PFSK-1 (cell line): ENCODE measurements at regions not wholly inside any gene's neighbourhood (a gene's known extent, or its start where the extent isn't known, plus 50 kb on each side); places are given as distances from the start of the nearest gene placed in this dataset.

Experiments used
- FOXP2 ChIP-seq: optimal IDR thresholded peaks from 2 replicates; pipeline ENCODE3; 2011; ENCODE audit warnings: borderline replicate concordance, control low read depth, inconsistent platforms; ENCODE audit not compliant: insufficient read depth; ENCODE audit errors: extremely low read length, extremely low read depth
- POLR2AphosphoS5 ChIP-seq: IDR thresholded peaks from 2 replicates; pipeline ENCODE4 v1.6.1; 2012; ENCODE audit warnings: low read depth, mild to moderate bottlenecking, control low read depth, low read length, moderate library complexity
- SIN3A ChIP-seq: IDR thresholded peaks from 2 replicates; pipeline ENCODE4 v1.6.1; 2012; ENCODE audit warnings: mild to moderate bottlenecking, low read length, moderate library complexity, borderline replicate concordance; ENCODE audit not compliant: insufficient read depth
- TAF1 ChIP-seq: IDR thresholded peaks from 2 replicates; pipeline ENCODE4 v1.6.1; 2012; ENCODE audit warnings: low read length, control low read depth, borderline replicate concordance; ENCODE audit not compliant: insufficient read depth
- TF ChIP-seq, protein P1 (sequence below), 2 experiments: IDR thresholded peaks; 2 replicates each; pipeline versions ENCODE4 v1.6.1 to v1.8.0; 2011 to 2012; ENCODE audit warnings: low read depth in 2 of 2, low read length in 2 of 2, control low read depth in 1 of 2, inconsistent platforms in 1 of 2, mild to moderate bottlenecking in 1 of 2, moderate library complexity in 1 of 2; ENCODE audit not compliant: insufficient read depth in 1 of 2

GRCh38 chr6:41471064-41471895 is 74.9 kb upstream of the FOXP4 start:
- TF ChIP-seq, protein P1, sequence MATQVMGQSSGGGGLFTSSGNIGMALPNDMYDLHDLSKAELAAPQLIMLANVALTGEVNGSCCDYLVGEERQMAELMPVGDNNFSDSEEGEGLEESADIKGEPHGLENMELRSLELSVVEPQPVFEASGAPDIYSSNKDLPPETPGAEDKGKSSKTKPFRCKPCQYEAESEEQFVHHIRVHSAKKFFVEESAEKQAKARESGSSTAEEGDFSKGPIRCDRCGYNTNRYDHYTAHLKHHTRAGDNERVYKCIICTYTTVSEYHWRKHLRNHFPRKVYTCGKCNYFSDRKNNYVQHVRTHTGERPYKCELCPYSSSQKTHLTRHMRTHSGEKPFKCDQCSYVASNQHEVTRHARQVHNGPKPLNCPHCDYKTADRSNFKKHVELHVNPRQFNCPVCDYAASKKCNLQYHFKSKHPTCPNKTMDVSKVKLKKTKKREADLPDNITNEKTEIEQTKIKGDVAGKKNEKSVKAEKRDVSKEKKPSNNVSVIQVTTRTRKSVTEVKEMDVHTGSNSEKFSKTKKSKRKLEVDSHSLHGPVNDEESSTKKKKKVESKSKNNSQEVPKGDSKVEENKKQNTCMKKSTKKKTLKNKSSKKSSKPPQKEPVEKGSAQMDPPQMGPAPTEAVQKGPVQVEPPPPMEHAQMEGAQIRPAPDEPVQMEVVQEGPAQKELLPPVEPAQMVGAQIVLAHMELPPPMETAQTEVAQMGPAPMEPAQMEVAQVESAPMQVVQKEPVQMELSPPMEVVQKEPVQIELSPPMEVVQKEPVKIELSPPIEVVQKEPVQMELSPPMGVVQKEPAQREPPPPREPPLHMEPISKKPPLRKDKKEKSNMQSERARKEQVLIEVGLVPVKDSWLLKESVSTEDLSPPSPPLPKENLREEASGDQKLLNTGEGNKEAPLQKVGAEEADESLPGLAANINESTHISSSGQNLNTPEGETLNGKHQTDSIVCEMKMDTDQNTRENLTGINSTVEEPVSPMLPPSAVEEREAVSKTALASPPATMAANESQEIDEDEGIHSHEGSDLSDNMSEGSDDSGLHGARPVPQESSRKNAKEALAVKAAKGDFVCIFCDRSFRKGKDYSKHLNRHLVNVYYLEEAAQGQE (IDR thresholded peaks at IDR 0.05; ENCODE audit: insufficient read depth in 1 of 2, low read depth in 2 of 2, low read length in 2 of 2): no peak
- TF ChIP-seq TAF1 (no peak), FOXP2 (no peak), SIN3A (no peak), POLR2AphosphoS5 (no peak)

DNA sequence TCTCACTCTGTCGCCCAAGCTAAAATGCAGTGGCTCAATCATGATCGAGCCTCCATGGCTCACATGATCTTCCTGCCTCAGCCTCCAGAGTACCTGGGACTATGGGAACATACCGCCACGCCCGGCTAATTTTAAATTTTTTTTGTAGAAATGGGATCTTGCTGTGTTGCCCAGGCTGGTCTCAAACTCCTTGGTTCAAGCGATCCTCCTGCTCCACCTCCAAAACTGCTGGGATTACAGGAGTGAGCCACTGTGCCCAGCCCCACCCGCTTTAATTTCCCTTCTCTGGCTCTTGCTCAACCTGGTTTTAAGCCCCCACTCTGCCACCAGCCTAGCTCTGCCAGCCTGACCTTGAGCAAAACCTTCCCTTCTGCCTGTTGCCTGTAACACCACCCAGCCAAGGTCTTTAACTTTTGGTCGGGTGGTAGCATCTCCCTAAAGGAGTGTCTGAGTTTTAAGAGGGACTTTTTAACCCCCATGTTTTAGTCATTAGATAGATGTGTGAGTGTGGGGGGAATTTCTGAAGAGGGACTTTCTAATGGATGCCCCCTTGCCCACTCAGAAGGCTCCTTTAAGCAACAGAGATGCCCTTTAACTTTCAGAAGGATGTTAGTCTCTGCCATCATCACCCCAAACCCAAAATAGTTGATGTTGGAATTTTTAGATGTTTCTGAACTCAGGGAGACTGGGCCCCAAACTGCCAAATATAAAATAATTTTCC is 71.8 kb upstream of the FOXP4 start:
- TF ChIP-seq, protein P1 (IDR thresholded peaks at IDR 0.05; ENCODE audit: insufficient read depth in 1 of 2, low read depth in 2 of 2, low read length in 2 of 2): no peak
- TF ChIP-seq SIN3A (no peak), FOXP2 (no peak)

GRCh38 chr6:41475164-41475563 is 71.0 kb upstream of the FOXP4 start:
- no peak for TF ChIP-seq POLR2AphosphoS5
- TF ChIP-seq SIN3A: no peak
- no peak for TF ChIP-seq FOXP2
- TF ChIP-seq, protein P1 (IDR thresholded peaks at IDR 0.05; ENCODE audit: insufficient read depth in 1 of 2, low read depth in 2 of 2, low read length in 2 of 2): no peak
- TF ChIP-seq TAF1: no peak

DNA sequence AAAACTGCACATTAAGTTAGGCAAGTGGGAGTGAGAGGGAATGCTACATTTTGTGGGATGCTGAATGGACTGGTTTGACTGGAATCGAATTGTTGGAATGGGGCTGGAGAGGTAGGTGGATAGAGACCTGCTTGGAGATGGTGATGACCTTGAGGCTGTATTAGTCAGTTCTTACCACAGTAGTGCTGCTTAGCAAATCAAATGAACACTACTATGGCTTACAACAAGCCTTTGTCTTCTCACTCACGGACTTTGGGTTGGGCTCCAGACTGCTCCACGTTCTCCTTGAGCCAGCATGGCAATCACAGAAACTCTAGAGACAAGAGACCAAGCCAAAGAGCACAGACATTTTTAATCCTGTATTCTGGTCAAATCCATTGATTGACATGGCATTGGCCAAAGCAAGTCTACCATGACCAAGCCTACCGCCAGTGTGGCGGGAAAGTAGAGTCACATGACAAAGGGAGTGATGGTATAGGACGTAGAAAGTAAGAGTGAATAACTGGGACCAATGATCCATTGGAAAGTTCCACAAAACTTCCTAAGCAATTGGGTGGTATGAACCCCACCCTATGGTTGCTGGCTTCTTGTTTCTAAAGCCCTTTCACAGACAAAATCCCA is 70.3 kb upstream of the FOXP4 start:
- TF ChIP-seq, protein P1 (IDR thresholded peaks at IDR 0.05; ENCODE audit: insufficient read depth in 1 of 2, low read depth in 2 of 2, low read length in 2 of 2): no peak
- TF ChIP-seq POLR2AphosphoS5 (no peak), TAF1 (no peak), FOXP2 (no peak), SIN3A (no peak)
